HG03457 (cell line): ENCODE measurements at regions not wholly inside any gene's neighbourhood (a gene's known extent, or its start where the extent isn't known, plus 50 kb on each side); places are given as distances from the start of the nearest gene placed in this dataset.

Source experiments
- ATAC-seq: cut with Tn5 transposase; IDR thresholded peaks from one replicate; pipeline ENCODE4 v1.9.1; 2021; ENCODE audit warnings: moderate number of reproducible peaks; ENCODE audit not compliant: unreplicated experiment

GRCh38 chr13:40136896-40137295 lies 481.4 kb downstream of the COG6 start:
- no peak for ATAC-seq

DNA sequence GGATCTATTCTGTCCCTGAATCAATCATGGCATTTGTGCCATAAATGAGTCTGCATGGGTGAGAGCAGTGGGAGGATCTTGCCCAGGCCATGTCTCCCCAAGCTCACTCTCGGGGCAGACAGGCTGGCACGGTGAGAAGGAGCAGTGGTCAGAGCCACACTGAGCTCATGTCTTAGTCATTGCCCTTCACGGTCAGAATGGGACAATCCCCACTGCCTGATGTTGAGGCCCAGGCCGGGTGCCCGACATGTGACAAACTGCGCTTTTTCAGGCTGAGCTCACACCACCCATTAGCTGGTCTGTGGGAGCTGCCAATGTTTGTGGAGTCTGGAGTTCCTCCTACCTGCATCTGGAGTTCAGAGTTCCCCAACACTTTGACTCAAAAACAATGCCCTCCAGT lies 481.9 kb downstream of the COG6 start:
- ATAC-seq = no peak

DNA sequence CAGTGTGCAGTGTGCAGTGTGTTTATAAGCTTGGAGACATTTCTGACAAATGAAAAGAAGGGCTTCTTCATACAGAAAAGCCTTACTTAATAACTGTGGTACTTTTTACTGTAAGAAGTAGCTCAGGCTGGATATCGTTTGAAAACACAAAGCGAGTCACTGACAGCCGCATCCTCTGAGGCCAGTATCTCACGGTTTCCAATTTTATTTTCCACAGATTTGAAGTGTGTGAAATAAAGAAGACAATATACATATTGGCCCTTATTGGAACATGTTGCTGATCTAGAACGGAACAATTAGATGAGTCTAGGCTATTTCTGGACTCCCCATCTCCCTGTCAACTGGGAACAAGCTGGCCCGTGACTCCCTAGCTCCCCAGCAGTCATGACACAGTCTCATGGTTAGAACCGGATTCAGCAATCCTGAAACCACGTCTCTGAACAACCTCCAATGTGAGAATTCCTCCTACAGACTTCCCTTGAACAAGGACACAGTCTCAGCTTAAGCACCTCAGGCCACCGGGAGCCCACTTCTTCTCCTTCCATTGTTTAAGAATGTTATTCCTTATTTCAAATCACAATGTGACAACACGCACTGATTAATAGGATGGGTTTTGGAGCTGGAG lies 484.5 kb downstream of the COG6 start:
- no peak for ATAC-seq

DNA sequence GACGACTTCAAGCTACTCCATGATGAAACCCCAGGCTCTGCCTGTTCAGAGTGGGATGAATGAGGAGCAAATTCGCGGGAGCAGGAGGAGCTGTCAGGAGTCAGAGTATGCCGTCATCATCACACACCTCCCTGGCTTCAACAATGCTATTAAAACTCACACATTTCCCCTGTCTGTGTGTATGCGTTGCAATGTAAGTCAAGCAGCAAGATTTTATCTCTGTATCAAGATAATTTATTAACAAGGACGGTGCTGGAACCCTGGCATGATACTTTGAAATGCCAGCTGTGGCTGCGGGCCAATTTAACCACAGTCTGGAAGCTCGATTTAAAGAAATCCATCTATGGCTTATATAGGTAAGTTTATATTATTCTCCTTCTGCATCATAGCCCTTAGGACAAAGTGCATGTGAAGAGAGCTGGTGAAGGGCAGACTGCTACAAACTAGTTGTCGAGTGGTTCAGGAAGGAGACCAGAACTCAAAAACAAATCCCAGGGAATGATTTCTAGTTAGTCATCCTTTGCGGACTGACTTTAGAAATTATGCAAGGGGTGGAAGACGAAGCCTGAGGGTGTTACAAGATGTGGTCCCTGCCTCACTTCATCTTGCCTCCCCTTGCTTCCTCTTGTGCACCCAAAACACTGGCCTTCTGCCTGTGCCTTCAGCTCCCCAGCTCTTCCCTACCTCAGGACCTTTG lies 486.5 kb downstream of the COG6 start:
- ATAC-seq = no peak

- ATAC-seq = no peak
Observed at GRCh38 chr13:40143106-40143505, 487.6 kb downstream of the COG6 start.

DNA sequence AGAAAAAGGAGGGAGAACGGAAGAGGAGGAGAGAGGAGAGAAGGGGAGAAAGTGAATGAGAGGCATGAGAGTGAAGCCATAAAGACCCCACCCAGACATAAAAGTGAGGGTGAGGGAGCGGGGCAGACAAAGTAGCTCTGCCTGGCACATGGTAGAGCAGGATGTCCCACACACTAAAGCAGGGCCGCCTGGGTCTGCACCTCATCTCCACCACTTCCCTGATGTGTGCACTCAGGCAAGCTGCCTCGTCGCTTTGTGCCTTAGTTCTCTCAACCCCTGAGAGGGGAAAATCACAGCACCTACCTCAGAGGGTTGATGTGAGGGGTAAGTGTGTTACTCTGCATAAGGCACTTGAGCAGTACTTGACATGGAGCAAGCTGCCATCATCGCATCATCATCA lies 488.1 kb downstream of the COG6 start:
- no peak for ATAC-seq

- ATAC-seq = no peak
Observed at GRCh38 chr13:40145139-40145538, 489.7 kb downstream of the COG6 start.

DNA sequence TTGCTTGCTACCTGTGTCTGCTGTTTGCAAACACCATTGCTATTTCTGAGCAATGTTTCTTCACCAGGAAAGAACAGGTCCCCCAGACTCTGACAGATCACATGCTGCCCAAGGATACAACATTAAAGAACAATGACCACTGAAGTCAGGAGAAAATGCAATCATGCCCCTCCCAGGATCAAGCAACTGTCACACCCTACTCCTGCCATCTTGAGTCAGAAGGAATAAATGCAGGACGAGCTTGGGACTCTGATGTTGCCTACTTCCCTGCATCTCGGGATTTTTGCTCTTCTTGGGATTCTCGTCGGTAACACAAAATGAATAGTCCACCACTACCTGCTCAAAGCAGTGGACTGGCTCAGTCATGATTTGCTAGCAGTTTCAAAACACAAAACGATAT lies 490.6 kb downstream of the COG6 start:
- ATAC-seq = no peak

GRCh38 chr13:40146611-40147117 lies 491.2 kb downstream of the COG6 start:
- ATAC-seq = no peak

GRCh38 chr13:40148101-40148500 lies 492.6 kb downstream of the COG6 start:
- no peak for ATAC-seq

DNA sequence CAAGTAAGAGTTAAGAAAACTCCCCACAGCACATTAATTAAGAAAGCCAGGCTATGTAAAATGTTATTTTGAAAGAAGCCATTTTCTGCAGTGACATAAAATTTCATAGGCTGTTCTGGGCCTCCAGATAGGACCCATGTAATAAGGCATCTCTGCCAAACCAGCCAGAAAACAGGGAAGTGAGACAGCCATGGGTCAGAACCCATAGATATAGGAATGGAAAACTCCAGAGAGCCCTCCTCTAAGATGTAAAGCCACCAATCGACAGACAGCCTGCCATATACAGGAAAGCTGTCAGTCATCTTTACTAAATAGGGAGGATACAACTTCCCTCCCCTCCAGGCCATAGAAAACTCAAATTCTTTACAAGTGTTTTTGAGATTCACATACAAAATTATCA lies 493.3 kb downstream of the COG6 start:
- no peak for ATAC-seq

DNA sequence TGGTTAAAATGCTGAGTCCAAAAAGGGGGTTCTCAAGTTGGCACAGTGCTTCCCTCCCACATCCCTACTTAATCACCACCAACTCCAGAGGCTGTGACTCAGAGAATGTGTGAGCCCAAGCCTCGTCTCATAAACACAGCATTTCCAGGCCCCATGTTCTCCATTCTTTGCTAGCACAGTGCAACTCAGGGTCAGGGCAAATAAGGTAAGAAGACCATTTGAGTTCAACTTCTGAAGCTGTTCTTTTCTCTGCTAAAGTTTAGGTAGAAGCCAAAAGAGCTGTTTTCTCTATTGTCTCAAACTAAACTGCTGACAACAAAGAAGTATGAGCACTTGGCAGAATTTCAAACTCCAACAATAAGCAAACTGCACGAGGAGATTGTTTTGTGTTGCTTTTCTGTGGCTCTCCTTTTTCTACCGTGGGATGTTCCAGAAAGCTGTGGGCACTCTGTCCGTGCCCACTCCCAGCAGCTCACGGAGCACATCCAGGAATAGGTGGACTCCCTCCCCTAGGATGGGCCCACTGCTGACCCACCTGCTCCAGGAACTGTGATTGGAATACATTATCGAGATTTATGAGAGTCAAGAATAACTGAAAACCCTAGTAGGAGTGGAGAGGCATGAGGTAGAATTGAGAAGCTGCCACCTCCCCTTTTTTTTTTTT lies 494.3 kb downstream of the COG6 start:
- ATAC-seq = no peak

DNA sequence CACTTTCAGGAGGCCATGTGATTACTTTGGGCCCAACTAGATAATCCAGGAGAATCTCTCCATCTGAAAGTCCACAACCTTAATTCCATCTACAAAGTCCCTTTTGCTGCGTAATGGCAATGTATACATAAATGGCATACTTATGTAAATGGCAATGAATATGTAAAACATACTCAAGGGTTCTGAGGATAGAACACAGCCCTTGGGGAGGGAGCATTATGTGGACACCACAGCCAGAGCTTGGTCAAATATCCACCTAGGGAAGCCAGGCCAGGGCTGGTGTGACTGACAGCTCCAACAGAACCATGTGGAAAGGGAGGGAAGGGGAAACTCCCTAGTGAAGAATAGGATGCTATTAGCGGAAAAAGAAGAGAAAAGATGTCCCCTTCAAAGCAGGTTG lies 496.2 kb downstream of the COG6 start:
- no peak for ATAC-seq

DNA sequence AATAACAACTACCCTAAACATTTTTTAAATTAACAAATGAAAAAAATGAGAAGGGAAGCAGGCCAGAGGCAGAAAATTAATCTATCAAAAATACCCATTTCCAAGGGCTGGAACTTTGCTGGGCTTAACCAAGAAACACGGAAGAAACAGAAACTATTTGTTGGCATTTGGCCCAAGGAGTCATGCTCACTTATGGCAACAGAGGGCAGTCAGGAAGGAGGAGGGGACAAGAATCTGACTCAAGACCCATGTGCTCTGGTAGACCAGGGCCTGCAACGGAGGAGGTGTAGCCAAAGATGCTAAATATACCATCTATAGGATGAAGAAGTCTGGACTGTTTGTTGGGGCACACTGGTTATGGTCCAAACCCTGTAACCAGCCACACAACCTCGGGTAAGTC lies 496.7 kb downstream of the COG6 start:
- no peak for ATAC-seq

DNA sequence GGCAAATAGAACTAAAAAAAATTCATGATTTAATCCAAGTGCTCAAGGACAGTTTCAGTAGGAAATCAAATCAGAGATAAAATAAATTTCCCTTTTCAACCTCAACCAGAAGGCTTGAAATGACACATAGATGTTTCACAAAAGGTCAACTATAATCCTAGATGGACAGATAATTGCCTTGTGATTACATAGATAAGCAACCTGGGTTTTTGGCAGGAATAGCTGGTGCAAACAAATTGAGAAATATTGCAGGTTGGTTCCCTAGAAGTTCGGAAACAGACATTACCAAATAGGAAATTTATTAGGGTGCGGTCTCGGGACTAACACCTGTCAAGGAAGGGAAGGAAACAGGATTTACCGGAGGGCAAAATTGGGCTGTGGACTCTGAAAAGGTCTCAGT lies 497.5 kb downstream of the COG6 start:
- no peak for ATAC-seq

- ATAC-seq = no peak
Observed at GRCh38 chr13:40153516-40153915, 498.1 kb downstream of the COG6 start.

DNA sequence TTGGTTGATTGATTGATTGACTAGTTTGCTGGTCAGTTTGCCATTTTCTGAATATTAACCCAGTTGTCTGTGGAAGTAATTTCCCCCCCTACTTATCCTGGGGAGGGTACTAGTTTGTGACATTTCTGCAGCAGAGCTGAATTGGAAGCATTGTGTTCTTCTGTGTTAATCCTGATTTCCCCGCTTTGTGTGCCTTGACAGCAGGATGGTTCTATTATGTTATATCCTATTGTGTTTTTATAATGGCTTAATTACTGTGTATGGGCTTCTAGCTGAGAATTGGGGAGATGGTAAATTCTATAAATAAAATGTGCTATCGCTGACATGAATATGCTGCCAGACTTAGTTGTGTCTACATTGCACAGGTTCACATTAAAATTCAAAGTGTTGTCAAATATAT lies 499.7 kb downstream of the COG6 start:
- no peak for ATAC-seq

DNA sequence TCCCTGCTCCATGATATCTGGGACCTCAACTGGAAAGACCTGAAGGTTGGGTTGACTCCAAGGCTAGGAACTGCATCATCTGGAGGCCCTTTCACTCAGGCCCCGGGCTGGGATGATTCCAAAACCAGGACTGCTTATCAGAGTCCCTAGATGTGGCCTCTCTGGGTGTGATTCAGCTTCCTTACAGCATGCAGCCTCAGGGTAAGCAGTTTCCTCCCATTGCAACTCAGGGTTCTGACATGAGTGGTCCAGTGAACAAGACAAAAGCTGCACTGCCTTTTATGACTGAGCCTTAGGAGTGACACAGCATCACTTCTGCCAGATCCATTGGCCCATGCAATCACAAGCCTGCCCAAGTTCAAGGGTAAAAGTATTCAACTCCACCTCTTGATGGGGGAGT lies 502.8 kb downstream of the COG6 start:
- ATAC-seq = no peak

DNA sequence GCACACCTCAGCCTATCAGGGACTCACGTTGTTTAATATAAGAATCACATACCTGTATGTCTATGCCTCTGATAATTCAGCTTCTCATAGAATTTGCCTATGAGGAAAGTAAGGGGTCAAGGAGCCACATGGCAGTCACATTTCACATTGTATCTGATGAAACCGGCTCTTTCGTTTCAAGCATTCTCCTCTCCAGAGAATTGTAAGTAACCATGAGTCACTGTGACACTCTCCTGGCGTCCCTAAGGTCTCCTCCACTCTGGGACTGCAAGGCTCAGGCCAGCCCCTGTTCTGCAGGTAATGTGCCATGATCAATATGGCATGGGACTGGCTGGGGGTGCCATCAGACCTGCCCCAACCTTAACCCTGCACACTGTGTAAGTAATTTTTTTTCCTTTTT lies 503.3 kb downstream of the COG6 start:
- ATAC-seq = no peak

DNA sequence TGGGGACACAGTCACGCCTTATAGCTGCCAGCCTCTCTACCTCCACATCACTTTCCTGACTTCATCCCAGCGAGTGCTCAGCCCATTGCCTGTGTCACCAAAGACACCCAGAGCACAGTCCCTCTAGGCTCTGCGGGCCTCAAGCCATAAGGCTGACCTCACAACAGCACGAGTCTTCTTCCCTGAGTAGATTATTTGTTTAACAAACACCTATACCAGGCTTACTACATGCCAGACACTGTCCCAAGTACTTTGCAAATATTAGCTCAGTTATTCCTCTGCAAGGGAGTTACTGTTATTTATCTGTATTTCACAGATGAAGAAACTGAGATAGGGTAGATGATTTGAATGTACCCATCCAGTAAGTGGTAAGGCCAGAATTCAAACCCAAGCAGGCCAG lies 504.3 kb downstream of the COG6 start:
- ATAC-seq = no peak

- no peak for ATAC-seq
Observed at GRCh38 chr13:40160618-40161350, 505.3 kb downstream of the COG6 start.
